ENCODE measurements at regions not wholly inside any gene's neighbourhood (a gene's known extent, or its start where the extent isn't known, plus 50 kb on each side); places are given as distances from the start of the nearest gene placed in this dataset.

DNA sequence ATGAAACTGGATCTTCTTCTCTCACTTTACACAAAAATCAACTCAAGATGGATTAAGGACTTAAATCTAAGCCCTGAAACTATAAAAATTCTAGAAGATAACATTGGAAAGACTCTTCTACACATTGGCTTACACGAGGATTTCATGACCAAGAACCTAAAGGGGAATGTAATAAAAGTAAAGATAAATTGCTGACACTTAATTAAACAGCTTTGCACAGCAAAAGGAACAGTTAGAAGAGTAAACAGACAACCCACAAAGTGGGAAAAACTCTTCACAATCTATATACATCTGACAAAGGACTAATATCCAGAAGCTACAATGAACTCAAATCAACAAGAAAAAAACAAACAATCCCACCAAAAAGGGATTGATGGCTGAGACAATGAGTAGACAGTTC, 74.4 kb downstream of the BLTP3B start:
- TF ChIP-seq, protein P1, sequence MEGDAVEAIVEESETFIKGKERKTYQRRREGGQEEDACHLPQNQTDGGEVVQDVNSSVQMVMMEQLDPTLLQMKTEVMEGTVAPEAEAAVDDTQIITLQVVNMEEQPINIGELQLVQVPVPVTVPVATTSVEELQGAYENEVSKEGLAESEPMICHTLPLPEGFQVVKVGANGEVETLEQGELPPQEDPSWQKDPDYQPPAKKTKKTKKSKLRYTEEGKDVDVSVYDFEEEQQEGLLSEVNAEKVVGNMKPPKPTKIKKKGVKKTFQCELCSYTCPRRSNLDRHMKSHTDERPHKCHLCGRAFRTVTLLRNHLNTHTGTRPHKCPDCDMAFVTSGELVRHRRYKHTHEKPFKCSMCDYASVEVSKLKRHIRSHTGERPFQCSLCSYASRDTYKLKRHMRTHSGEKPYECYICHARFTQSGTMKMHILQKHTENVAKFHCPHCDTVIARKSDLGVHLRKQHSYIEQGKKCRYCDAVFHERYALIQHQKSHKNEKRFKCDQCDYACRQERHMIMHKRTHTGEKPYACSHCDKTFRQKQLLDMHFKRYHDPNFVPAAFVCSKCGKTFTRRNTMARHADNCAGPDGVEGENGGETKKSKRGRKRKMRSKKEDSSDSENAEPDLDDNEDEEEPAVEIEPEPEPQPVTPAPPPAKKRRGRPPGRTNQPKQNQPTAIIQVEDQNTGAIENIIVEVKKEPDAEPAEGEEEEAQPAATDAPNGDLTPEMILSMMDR (IDR thresholded peaks at IDR 0.05; ENCODE audit: low read depth, low read length, missing input control), result no peak
- TF ChIP-seq, protein P2, sequence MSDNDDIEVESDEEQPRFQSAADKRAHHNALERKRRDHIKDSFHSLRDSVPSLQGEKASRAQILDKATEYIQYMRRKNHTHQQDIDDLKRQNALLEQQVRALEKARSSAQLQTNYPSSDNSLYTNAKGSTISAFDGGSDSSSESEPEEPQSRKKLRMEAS (IDR thresholded peaks at IDR 0.05), result no peak
- TF ChIP-seq GABPA (IDR thresholded peaks at IDR 0.05 in 1 of 2, conservative IDR thresholded peaks at IDR 0.05 in 1 of 2) (no peak), FOXA1 (IDR thresholded peaks at IDR 0.05) (no peak), TAF1 (conservative IDR thresholded peaks at IDR 0.05) (no peak), YY1 (IDR thresholded peaks at IDR 0.05) (no peak), RAD21 (IDR thresholded peaks at IDR 0.05) (no peak), JUND (IDR thresholded peaks at IDR 0.05) (no peak), HNF4A (conservative IDR thresholded peaks at IDR 0.05) (no peak), EGR1 (IDR thresholded peaks at IDR 0.05; ENCODE audit: low read depth in 2 of 2) (no peak)
- TF ChIP-seq, protein P3, sequence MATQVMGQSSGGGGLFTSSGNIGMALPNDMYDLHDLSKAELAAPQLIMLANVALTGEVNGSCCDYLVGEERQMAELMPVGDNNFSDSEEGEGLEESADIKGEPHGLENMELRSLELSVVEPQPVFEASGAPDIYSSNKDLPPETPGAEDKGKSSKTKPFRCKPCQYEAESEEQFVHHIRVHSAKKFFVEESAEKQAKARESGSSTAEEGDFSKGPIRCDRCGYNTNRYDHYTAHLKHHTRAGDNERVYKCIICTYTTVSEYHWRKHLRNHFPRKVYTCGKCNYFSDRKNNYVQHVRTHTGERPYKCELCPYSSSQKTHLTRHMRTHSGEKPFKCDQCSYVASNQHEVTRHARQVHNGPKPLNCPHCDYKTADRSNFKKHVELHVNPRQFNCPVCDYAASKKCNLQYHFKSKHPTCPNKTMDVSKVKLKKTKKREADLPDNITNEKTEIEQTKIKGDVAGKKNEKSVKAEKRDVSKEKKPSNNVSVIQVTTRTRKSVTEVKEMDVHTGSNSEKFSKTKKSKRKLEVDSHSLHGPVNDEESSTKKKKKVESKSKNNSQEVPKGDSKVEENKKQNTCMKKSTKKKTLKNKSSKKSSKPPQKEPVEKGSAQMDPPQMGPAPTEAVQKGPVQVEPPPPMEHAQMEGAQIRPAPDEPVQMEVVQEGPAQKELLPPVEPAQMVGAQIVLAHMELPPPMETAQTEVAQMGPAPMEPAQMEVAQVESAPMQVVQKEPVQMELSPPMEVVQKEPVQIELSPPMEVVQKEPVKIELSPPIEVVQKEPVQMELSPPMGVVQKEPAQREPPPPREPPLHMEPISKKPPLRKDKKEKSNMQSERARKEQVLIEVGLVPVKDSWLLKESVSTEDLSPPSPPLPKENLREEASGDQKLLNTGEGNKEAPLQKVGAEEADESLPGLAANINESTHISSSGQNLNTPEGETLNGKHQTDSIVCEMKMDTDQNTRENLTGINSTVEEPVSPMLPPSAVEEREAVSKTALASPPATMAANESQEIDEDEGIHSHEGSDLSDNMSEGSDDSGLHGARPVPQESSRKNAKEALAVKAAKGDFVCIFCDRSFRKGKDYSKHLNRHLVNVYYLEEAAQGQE (IDR thresholded peaks at IDR 0.05), result no peak

Data from liver (tissue), 3 donors.